HG02759 (cell line): ENCODE measurements at regions not wholly inside any gene's neighbourhood (a gene's known extent, or its start where the extent isn't known, plus 50 kb on each side); places are given as distances from the start of the nearest gene placed in this dataset.

ENCODE experiments used
- ATAC-seq: cut with Tn5 transposase; IDR thresholded peaks from one replicate; pipeline ENCODE4 v1.9.1; 2021; ENCODE audit warnings: mild to moderate bottlenecking, moderate library complexity; ENCODE audit not compliant: unreplicated experiment

DNA sequence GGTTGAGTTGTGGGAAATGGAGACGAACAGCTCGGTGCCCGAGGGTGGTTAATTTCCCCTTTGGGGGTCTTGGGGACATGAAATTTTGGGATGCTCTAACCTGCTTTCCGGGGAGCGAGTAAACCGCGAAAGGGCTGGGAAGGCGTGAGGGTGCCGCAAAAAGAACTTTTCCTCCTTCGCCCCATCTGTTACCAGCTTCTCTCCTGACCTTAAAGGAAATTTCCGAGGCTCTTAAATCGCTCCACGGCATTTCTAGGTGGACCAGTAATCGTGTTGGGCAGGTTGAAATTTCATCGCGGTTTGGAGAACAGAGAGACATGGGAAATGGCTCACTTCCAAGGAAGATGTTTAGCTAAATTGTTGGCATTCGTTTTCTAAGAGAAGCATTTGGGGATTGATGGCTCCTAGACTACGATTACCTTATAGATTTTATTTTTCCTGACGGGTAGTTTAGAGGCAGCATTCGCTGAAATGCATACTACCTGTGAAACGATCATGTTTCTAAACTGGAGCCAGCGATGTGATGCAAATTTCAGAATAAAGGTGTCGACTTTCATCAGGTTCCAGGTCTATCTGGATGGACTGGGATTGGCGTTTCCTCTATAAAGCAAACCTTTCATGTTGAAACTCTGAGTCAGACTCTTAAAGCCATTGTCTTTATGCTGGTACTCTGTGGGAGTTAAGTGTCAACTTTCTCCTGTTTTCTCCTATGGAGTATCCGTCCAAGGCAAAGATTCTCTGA lies 414.5 kb downstream of the PCNX1 start:
- ATAC-seq: no peak

DNA sequence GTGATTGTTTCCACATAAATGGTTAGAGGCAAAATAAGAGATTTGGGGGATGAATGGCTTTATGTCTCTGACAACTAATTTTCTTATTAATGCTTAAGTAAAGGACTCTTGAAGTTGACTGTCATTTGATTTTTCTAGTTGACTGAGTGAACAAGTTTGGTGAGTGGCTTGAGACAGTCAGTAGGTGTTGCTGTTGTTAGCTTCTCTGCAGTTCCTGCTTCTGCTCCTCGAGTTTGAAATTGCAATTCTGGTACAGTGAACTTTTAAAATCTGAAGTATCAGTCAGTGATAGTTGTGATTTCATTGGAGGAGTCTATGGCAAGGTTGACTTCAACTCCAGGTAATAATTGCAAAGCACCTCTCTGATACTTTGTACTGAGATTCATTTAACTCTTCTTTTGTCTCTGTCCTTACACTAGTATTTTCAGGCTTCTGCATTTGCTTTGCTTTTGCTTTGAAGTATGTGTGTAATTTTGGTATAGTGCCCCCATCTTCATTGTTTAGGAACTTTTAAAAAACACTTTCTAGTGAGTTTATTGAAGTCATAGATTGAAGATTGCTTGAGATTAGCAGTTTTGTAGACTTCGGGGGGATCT lies 415.5 kb downstream of the PCNX1 start:
- no peak for ATAC-seq

DNA sequence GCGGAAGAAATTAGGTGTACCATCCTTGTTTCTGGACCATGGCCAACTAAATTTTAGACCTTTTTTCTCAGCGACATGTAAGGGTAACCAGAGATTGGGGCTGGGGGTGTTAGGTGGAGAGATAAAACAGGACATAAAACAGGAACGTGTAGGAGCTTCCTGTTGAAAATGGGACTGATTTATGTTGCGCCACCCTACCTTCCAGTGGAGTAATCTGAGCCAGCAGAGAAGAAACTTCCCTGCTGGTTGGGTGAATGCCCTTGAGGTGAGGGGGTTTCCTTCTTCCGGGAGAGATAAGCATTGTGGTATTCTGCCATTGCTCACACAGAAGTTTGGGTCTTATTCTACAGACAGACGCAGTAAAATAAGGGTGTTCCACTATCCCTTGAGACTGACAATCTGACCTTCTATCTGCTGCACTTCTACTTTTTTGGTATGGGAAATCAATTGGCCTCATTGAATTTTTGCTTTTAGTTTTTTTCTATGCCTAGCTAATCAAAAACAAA lies 417.6 kb downstream of the PCNX1 start:
- ATAC-seq: no peak

DNA sequence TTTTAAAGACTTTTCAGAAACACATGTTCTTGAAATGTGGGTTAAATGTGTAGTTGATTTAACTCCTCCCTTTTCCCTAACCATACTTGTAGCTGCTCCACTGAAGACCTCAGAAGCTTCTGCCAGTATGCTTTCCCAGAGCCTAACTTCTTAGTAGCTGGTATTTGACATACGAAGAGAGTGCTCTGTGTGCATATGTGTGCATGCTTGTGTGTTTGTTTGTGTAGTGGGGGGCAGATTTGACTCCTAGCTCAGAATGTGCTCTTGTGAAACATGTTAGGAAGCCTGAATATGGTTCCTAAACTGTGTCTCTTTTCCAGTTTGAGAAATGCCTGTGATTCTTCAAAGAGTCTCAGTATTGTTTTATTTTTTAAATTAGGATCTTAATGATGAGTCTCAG lies 420.4 kb downstream of the PCNX1 start:
- ATAC-seq: no peak

DNA sequence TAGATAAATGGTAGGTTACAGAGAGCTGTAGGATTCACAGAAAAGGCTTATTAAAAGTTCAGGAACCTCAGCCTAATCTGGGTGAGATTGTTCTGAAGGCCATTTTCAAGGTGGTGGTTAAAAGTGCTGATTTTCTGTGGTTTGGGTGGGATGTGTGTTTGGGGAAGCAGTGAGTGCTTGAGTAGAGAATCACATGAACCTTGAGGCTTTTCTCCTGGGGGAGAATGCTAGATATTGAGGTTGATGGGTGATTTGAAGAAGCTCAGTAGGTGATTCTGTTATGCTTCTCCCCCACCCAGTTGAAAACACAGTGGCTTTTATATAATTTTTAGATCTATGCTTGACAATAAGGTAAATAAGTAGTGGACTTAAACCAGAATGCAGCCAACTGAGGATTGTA lies 420.9 kb downstream of the PCNX1 start:
- ATAC-seq: peak; percentile 41

DNA sequence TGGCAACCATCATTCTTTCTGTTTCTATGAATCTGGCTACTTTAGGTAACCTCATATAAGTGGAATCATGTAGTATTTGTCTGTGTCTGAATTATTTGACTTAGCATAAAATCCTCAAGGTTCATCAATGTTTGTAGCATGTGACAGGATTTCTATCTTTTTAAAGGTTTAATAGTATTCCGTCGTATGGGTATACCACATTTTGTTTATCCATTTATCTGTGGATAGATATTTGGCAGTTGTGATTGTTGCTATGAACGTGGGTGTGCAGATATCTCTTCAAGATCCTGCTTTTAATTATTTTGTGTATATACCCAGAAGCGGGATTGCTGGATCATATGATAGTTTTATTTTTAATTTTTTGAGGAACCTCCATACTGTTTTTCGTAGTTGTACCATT lies 421.7 kb downstream of the PCNX1 start:
- ATAC-seq: no peak

DNA sequence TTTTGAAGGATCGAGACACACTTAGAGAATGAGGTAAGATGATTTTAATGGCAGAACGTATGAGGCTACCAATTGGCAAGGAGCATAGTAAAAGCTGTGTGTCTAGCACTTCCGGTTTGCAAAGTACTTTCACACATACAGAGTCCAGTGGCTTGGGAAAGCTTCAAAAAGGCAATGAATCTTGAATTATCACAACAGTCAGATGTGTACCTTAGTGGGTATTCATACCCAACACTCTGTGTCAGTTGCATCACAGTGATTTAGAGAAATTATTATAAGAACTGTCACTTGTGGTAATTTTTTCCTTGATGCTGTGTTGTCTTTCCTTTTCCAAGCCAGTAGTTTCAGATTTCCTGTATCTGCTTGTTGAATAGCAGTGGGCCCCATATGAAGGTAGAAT lies 424.1 kb downstream of the PCNX1 start:
- ATAC-seq: no peak

DNA sequence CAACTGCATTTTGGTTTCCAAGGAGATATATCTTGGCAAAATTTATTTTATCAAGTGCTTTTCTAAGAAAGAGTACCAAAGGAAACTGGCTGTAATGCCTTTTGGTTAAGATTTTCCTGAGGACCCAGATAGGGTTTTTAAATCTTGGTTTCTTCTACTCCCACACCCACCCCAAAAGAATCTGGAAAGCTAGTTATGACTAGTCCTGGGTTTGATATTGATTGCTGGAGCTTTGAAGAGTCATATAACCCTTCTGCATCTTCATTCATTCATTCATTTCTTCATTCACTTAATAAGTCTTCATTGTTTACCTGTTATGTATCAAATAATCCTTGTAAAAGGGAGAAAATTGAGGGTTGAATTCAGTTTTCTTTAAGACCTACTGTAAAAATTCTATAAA lies 425.2 kb downstream of the PCNX1 start:
- ATAC-seq: no peak

DNA sequence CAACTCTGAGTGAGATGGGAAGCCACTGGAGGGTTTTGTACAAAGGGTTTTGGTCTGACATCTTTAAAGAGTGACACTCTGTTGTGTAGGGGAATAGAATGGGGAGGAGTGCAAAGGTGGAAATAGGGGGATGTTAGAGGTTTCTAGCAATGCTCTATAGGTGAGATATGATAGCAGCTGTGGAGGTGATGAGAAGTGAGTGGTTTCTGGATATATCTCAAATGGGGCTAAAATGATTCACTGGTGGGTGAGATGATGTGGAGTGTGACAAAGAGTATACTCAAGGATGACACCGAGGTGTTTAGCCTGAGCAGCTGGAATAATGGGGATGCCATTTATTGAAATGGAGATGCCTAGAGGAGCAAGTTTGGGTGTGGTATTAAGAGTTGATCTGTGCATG lies 426.4 kb downstream of the PCNX1 start:
- no peak for ATAC-seq

DNA sequence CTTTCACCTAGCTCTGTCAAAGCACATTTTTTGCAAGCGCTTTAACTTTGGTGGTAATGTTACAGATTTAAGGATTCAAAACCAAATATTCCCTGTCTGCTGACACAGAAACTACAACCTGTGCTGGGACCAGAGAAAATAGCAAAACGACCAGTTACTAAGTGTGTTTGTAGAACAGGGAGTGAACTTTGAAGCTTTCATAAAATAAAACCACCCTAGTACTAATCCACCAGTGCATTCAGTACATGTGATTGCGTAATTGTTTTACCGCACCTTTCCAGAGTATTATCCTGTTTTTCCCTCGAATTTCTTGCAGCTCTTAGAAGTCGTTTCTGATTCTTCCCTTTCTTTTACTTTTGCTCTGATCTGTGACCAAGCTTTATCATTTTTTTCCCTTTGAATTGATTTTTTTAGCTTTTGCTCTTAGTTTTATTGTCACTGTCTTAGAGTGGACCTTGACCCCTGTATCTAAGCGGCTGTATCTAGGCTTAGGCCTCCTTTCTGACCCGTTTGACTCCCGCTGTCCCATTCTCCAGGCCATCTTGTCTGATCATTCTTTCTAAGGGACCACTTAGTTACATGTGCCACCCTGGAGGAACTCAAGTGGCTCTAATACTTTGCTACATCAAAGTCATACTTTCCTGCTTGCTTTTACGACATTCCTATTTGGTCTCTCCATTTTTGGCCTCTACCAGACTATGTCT lies 429.4 kb downstream of the PCNX1 start:
- no peak for ATAC-seq

DNA sequence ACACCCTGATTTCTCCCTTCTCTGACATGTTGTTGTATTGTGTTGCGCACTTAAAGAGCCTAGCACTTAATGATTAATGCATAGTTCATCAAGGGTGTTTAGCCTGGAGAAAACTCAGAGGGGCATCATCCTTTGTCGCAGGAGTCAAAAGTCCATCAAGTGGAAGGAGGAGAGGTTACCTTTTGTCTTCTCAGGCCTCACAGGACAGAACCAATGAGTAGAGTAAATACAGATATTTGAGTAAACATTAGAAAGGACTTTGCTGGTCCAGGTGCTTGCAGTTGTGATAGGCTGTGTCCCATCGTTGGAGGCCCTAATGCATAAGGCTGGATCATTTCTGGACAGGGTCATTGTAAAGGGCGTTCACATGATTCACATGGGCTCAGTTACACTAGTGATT lies 430.9 kb downstream of the PCNX1 start:
- ATAC-seq: no peak

DNA sequence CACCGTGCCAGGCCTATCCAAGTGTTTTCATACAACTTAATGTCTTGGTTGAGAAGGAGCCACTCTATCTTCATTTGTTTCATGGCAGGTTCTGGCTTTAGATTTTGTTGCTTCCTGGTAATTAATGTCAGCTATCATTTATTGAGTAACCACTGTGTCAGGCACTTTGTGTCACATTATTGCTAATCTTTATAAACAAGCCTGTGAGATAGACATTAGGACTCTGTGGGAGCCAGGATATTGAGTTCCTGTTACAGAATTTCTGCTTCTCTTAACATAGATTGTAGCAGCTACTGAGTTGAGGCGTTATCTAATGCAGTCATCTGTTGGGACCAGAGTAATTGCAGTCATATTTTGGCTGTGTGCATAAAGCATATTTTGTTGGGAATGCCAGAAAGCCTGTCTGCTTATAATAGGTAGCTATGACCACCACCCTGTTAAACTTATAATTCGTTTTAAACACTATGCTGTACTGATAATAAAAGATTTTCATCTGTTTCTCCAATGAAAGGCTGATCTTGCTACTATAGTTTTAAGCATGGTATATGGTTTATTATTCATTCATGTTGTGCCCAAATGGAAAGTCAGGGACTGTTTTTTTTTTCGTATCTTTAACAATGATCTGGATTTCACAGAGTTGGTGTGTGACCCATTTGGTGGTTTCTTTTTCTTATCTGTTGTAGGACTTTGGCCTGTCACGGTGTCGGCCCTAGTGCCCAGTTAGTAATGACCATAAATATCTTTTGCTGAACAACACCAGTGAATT lies 432.6 kb downstream of the PCNX1 start:
- no peak for ATAC-seq

DNA sequence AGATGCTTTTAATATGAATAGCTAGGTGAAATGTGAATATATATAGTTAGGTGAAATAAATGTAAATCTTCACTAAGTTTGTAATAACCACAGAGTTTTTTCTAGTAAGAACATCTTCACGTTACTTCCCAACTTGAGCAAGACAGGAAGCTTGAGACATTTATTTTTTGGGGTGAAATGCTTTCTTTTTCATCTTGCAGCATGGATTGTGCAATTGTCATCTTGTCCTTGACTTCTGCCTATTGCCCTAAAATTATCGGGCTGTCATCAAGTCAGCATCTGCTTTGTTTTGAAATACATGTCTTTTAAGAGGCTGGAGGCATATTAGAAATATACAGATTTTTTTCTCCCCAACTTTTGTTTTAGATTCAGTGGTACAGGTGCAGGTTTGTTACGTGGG lies 433.9 kb downstream of the PCNX1 start:
- ATAC-seq: no peak

DNA sequence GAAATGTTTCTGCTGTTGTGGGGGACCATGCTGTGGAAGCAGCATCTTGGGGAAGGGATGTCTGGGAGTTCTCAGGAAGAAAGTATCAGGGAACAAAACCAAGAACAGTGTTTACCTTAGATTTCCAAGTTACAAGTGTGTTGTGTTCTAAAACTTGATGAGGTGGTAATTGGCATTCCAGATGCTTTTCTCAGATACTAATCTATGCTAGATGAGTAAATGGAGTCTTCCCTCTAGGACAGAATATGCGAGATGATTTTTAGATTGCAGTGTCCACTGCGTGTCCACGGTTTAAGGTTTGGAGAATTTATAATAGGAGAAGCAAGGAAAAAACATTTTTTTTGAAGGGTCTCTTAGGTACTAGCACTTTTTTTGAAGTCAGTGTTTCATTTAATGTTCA lies 436.5 kb downstream of the PCNX1 start:
- ATAC-seq: no peak

DNA sequence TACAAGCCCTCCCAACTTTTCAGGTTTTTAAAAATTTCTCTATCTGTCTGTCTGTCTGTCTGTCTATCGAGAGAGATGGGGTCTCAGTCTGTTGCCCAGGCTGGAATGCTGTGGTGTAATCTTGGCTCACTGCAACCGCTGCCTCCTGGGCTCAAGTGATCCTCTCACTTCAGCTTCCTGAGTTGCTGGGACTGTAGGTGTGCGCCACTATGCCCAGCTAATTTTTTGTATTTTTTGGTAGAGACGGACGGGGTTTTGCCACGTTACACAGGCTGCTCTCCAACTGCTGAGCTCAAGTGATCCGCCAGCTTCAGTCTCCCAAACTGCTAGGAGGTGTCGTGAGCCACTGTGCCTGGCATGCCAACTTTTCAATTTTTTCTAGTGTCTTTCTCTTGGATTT lies 437.2 kb downstream of the PCNX1 start:
- ATAC-seq: no peak

DNA sequence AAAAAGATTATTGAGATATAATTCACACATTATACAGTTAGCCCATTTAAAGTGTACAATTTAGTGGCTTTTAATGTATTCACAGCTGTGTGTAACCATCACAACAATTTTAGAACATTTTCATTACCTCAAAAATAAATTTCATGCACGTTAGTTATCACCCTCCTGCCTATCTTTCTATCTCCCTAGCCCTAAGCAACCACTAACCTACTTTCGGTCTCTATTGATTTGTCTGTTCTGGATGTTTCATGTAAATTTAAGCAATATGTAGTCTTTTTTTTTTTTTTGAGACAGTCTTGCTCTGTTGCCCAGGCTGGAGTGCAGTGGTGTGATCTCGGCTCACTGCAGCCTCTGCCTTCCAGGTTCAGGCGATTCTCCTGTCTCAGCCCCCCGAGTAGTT lies 439.4 kb downstream of the PCNX1 start:
- ATAC-seq: no peak

DNA sequence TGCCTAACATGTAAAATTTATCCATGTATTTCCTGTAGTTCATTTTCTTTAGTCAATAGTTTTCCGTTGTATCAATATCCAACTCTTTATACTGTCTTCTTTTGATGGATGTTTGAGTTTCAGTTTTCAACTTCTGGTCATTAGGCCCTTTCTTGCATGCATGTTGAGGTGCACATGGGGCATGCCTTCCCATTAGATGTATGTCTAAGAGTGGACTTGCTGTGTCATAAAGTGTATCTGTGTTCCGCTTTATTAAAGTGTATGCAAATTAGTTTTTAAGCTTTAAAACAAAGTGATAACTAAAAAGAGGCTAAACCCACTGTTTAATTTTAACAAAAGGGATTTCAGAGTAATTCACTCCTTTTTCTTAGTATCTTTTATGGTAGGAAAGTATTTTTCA lies 441.1 kb downstream of the PCNX1 start:
- no peak for ATAC-seq

DNA sequence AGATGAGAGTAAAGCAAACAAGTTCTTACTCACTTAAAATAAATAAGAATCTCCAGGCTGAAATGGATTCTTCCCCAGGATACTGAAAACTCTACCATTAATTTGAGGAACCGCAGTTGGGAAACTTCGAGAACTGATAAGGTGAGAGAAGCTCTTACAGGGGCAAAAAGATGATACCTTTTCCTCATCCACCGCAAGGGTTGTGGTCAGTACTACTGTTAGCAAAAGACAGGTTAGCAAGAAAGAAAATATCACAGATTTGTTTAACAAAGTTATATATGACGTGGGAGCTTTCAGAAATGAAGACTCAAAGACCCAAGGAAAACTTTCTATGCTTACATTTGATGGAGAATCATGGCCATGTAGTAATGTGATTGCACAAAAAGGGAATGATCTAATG lies 441.6 kb downstream of the PCNX1 start:
- ATAC-seq: no peak

DNA sequence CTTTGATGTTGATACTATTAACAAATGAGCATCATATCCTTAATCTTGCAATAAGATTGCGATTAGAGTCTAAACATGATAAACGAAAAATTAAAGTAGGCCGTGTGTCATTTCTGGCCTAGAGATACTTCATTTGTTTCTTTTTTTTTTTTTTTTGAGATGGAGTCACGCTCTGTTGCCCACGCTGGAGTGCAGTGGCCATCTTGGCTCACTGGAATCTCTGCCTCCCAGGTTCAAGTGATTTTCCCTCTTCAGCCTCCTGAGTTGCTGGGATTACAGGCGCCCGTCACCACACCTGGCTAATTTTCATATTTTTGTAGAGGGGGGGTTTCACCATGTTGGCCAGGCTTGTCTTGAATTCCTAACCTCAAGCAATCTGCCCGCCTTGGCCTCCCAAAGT lies 446.9 kb downstream of the PCNX1 start:
- no peak for ATAC-seq

DNA sequence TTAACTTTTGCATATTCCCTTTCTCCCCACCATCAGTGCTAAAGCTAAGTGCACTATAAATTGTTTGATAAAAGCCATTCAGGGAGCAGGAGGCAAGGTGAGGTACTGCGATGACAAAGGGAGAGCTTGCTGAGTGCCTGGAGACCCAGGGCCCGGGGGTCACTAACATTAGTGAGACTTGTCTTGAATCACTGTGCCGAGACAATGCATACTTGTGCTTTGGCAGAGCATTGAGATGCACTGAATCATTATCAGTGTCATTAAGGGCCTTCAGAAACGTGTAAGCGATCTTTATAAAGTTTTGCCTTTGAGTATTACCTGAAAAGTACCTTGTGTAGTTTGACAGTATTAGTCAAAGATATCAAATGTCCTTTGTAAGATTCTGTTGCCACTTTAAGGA lies 447.5 kb downstream of the PCNX1 start:
- no peak for ATAC-seq
